ENCODE measurements at regions not wholly inside any gene's neighbourhood (a gene's known extent, or its start where the extent isn't known, plus 50 kb on each side); places are given as distances from the start of the nearest gene placed in this dataset.

- no peaks in the 10 kb centered on the region for H3K9me1 ChIP-seq (ENCODE audit: control insufficient read depth, insufficient read depth, low read length)
- no peak overlapping the region for H3K4me3 ChIP-seq
- BruUV-seq (replicated peaks) = no TSS peak
- no peaks in the 10 kb centered on the region for H3K4me1 ChIP-seq (replicated peaks in 1 of 2; ENCODE audit: control insufficient read depth in 2 of 2, insufficient read depth in 2 of 2, low read length in 2 of 2)
- POLR2A ChIA-PET = no interaction called here
- ATAC-seq = no peak
- in situ Hi-C loops (cut with MboI) = no loop called here
- CTCF ChIA-PET (ENCODE audit: low intra/inter-chr PET ratio) = no interaction called here
- TF ChIP-seq ZNF316 (IDR thresholded peaks at IDR 0.05) (no peak), ID3 (CRISPR knock-in tag; IDR thresholded peaks at IDR 0.05) (no peak), ID3 (tag; IDR thresholded peaks at IDR 0.05) (no peak), ZFP36 (IDR thresholded peaks at IDR 0.05; ENCODE audit: low read depth, low read length, partially characterized antibody) (no peak), ZFX (CRISPR knock-in tag; IDR thresholded peaks at IDR 0.05) (no peak), CCAR2 (IDR thresholded peaks at IDR 0.05; ENCODE audit: low read depth, low read length) (no peak), SIN3A (IDR thresholded peaks at IDR 0.05; ENCODE audit: borderline replicate concordance in 2 of 2, control insufficient read depth in 1 of 2, low read depth in 2 of 2, low read length in 2 of 2) (no peak), CREM (IDR thresholded peaks at IDR 0.05; ENCODE audit: low read depth) (no peak), YY1 (IDR thresholded peaks at IDR 0.05; ENCODE audit: borderline replicate concordance in 1 of 3, control insufficient read depth in 1 of 3, extremely low read depth in 1 of 3, insufficient read depth in 3 of 3, insufficient read length in 1 of 3, insufficient replicate concordance in 2 of 3, low read depth in 1 of 3, low read length in 2 of 3) (no peak), IFI16 (CRISPR knock-in tag; IDR thresholded peaks at IDR 0.05) (no peak)
- H3K9ac ChIP-seq (ENCODE audit: insufficient read depth in 1 of 2, low read depth in 2 of 2, low read length in 2 of 2) = no peak overlapping the region
- intact Hi-C loops (cut with micrococcal nuclease) = no loop called here
- no peak overlapping the region for H2AFZ ChIP-seq (ENCODE audit: low read depth, low read length)
- no peak overlapping the region for H3K4me2 ChIP-seq (ENCODE audit: insufficient read depth, low read length)
- no peak for FAIRE-seq
- H3K36me3 ChIP-seq (ENCODE audit: control insufficient read depth, insufficient read depth, low read length) = no peaks in the 10 kb centered on the region
- H4K20me1 ChIP-seq (replicated peaks; ENCODE audit: control insufficient read depth, insufficient read depth, low read length) = no peaks in the 10 kb centered on the region
- H3K27me3 ChIP-seq (ENCODE audit: control insufficient read depth in 2 of 2, insufficient read depth in 2 of 2, low read length in 2 of 2) = peaks cover 0 to 20% of the 10 kb centered on the region in 2 experiments; a peak in 2 of 5 replicates
- no peaks in the 10 kb centered on the region for H3K79me2 ChIP-seq (ENCODE audit: control insufficient read depth, insufficient read depth, low read length)
- 0% methylated on average over 1 of the region's 1 CpG for WGBS (ENCODE audit: insufficient coverage, low coverage, missing lambda C conversion rate)
- H3K9me3 ChIP-seq (replicated peaks; ENCODE audit: control insufficient read depth, insufficient read depth, low read depth, low read length) = peaks cover 4% of the 10 kb centered on the region; the same call in 1 of the 2 replicates
- no peak for DNase-seq (ENCODE audit: extremely low read depth in 1 of 4, low spot score in 3 of 4)
- H3K27ac ChIP-seq (ENCODE audit: extremely low read depth, low read depth, low read length) = no peak overlapping the region
Observed at GRCh38 chr2:105977807-105978206, 216.3 kb downstream of the UXS1 start.
